SK-N-SH (cell line): ENCODE measurements at regions not wholly inside any gene's neighbourhood (a gene's known extent, or its start where the extent isn't known, plus 50 kb on each side); places are given as distances from the start of the nearest gene placed in this dataset.
A peak's percentile ranks its signal among the peaks of the same experiment; 100 is the strongest.

Source experiments
- CTCF ChIA-PET: fragments of 300-600, 350-600 bp; formaldehyde crosslinking; extraction: SDS; loops from one replicate; lab custom pipeline; 2021; lab: Yijun Ruan, JAX
- POLR2A ChIA-PET: fragments of 350-600 bp; sonication (Branson Sonifier 250); formaldehyde crosslinking; extraction: SDS; loops from one replicate; lab custom pipeline; 2020; ENCODE audit warnings: antibody characterized with exemption, inconsistent platforms; lab: Yijun Ruan, JAX
- DNase-seq: peaks from one replicate; pipeline ENCODE4 v3.0.0; 2012
- H2AFZ ChIP-seq: fragments of 200-600 bp; sonication (generic); 2 replicates; pipeline ENCODE4 v1.8.1; 2016; ENCODE audit warnings: antibody characterized with exemption, mild to moderate bottlenecking, low read depth
- H3F3A ChIP-seq: fragments of 200-600 bp; sonication (generic); replicated peaks from 2 replicates; pipeline ENCODE3; 2016; ENCODE audit warnings: antibody characterized with exemption, mild to moderate bottlenecking; ENCODE audit not compliant: insufficient read depth
- H3K27ac ChIP-seq, 2 experiments: fragments of 200-500 bp in 1 of 2; fragments of 200-600 bp in 1 of 2; sonication (Bioruptor generic) in 1 of 2; sonication (generic), shearing (Covaris generic) in 1 of 2; 2 replicates each; pipeline versions ENCODE4 v1.5.1 to v1.6.1; 2014 to 2016; ENCODE audit warnings: low read depth in 2 of 2, inconsistent platforms in 1 of 2, low read length in 1 of 2, mild to moderate bottlenecking in 1 of 2, mixed read lengths in 1 of 2
- H3K27me3 ChIP-seq: fragments of 200-600 bp; sonication (generic), shearing (Covaris generic); 2 replicates; pipeline ENCODE4 v1.6.1; 2016; ENCODE audit warnings: mixed run types; ENCODE audit not compliant: insufficient read depth
- H3K36me3 ChIP-seq, 2 experiments: fragments of 200-500 bp in 1 of 2; fragments of 200-600 bp in 1 of 2; sonication (Bioruptor generic) in 1 of 2; sonication (generic) in 1 of 2; replicated peaks in 1 of 2; 2 replicates each; pipeline versions ENCODE3 to v1.5.1; 2014 to 2016; ENCODE audit warnings: low read length in 1 of 2, mild to moderate bottlenecking in 1 of 2; ENCODE audit not compliant: insufficient read depth in 2 of 2, control insufficient read depth in 1 of 2
- H3K4me1 ChIP-seq, 2 experiments: fragments of 200-500 bp in 1 of 2; fragments of 200-600 bp in 1 of 2; sonication (Bioruptor generic) in 1 of 2; sonication (generic), shearing (Covaris generic) in 1 of 2; 2 replicates each; pipeline versions ENCODE4 v1.5.1 to v1.6.1; 2014 to 2016; ENCODE audit warnings: low read depth in 1 of 2, low read length in 1 of 2, mixed run types in 1 of 2; ENCODE audit not compliant: insufficient read depth in 2 of 2, control insufficient read depth in 1 of 2
- H3K4me2 ChIP-seq: fragments of 200-600 bp; sonication (generic), shearing (Covaris generic); 2 replicates; pipeline ENCODE4 v1.6.1; 2017; ENCODE audit warnings: mixed run types
- H3K4me3 ChIP-seq, 2 experiments: fragments of 200-500 bp in 1 of 2; fragments of 200-600 bp in 1 of 2; sonication (Bioruptor generic) in 1 of 2; sonication (generic), shearing (Covaris generic) in 1 of 2; 2 replicates each; pipeline versions ENCODE4 v1.5.1 to v1.8.1; 2014 to 2016; ENCODE audit warnings: low read depth in 2 of 2, inconsistent platforms in 1 of 2, low read length in 1 of 2, mild to moderate bottlenecking in 1 of 2, mixed read lengths in 1 of 2, moderate library complexity in 1 of 2
- H3K79me2 ChIP-seq: fragments of 200-600 bp; sonication (generic); 2 replicates; pipeline ENCODE4 v1.8.1; 2017; ENCODE audit warnings: mild to moderate bottlenecking; ENCODE audit not compliant: insufficient read depth
- H3K9ac ChIP-seq: fragments of 200-600 bp; sonication (generic); 2 replicates; pipeline ENCODE4 v1.6.1; 2017; ENCODE audit warnings: mixed run types
- H3K9me2 ChIP-seq: fragments of 200-600 bp; sonication (generic); 2 replicates; pipeline ENCODE4 v1.6.1; 2017; ENCODE audit warnings: mixed run types
- H3K9me3 ChIP-seq: fragments of 200-600 bp; sonication (generic); 2 replicates; pipeline ENCODE4 v1.6.1; 2017; ENCODE audit warnings: mixed run types, mild to moderate bottlenecking, moderate library complexity
- H4K20me1 ChIP-seq: fragments of 200-600 bp; sonication (generic); 2 replicates; pipeline ENCODE4 v1.6.1; 2017; ENCODE audit warnings: mild to moderate bottlenecking, mixed run types; ENCODE audit not compliant: insufficient read depth
- CHD2 ChIP-seq: fragments of 150-350 bp; IDR thresholded peaks from 2 replicates; pipeline ENCODE4 v1.6.1; 2018; ENCODE audit warnings: low read length; ENCODE audit not compliant: partially characterized antibody
- ELF1 ChIP-seq: IDR thresholded peaks from 2 replicates; pipeline ENCODE4 v1.4.0; 2012
- EZH2phosphoT487 ChIP-seq: fragments of 200-600 bp; sonication (generic); IDR thresholded peaks from 2 replicates; pipeline ENCODE4 v1.6.1; 2017; ENCODE audit warnings: low read depth, mixed run types, mild to moderate bottlenecking, antibody characterized with exemption, moderate library complexity, borderline replicate concordance
- FOSL2 ChIP-seq: IDR thresholded peaks from 2 replicates; pipeline ENCODE4 v1.4.0; 2012; ENCODE audit warnings: low read depth, mild to moderate bottlenecking, moderate library complexity, borderline replicate concordance
- FOXM1 ChIP-seq: IDR thresholded peaks from 2 replicates; pipeline ENCODE4 v1.4.0; 2012; ENCODE audit warnings: low read depth, mild to moderate bottlenecking
- GABPA ChIP-seq: IDR thresholded peaks from 2 replicates; pipeline ENCODE4 v1.4.0; 2012; ENCODE audit warnings: low read depth, mild to moderate bottlenecking
- GATA2 ChIP-seq: sonication (generic); formaldehyde crosslinking; IDR thresholded peaks from 2 replicates; pipeline ENCODE4 v1.5.0; 2020; ENCODE audit warnings: mild to moderate bottlenecking, missing genetic modification reagents
- MXI1 ChIP-seq: IDR thresholded peaks from 2 replicates; pipeline ENCODE4 v1.6.1; 2012; ENCODE audit warnings: mild to moderate bottlenecking, low read depth, low read length, improper control_type of control experiment
- NFIC ChIP-seq: IDR thresholded peaks from 2 replicates; pipeline ENCODE4 v1.4.0; 2012; ENCODE audit warnings: borderline replicate concordance
- NRF1 ChIP-seq: IDR thresholded peaks from 2 replicates; pipeline ENCODE4 v1.6.1; 2012; ENCODE audit warnings: low read depth, mild to moderate bottlenecking, low read length
- POLR2AphosphoS5 ChIP-seq: IDR thresholded peaks from 2 replicates; pipeline ENCODE4 v1.6.1; 2012; ENCODE audit warnings: low read depth, low read length
- RXRA ChIP-seq: IDR thresholded peaks from 2 replicates; pipeline ENCODE4 v1.4.0; 2012; ENCODE audit warnings: low read depth, mild to moderate bottlenecking, borderline replicate concordance
- SIN3A ChIP-seq: IDR thresholded peaks from 2 replicates; pipeline ENCODE4 v1.6.1; 2012; ENCODE audit warnings: low read depth, mild to moderate bottlenecking, low read length, moderate library complexity, borderline replicate concordance
- TCF12 ChIP-seq: IDR thresholded peaks from 2 replicates; pipeline ENCODE4 v1.4.0; 2012
- WGBS: methylation state at CpG from one replicate; pipeline ENCODE4 v1.1.6; 2017; ENCODE audit warnings: low lambda C conversion rate; 5-methylcytosine and 5-hydroxymethylcytosine counted together
- TF ChIP-seq, protein P1 (sequence below): fragments of 150-350 bp; IDR thresholded peaks from 2 replicates; pipeline ENCODE4 v1.6.1; 2017; ENCODE audit warnings: antibody characterized with exemption, low read length, low read depth, borderline replicate concordance

DNA sequence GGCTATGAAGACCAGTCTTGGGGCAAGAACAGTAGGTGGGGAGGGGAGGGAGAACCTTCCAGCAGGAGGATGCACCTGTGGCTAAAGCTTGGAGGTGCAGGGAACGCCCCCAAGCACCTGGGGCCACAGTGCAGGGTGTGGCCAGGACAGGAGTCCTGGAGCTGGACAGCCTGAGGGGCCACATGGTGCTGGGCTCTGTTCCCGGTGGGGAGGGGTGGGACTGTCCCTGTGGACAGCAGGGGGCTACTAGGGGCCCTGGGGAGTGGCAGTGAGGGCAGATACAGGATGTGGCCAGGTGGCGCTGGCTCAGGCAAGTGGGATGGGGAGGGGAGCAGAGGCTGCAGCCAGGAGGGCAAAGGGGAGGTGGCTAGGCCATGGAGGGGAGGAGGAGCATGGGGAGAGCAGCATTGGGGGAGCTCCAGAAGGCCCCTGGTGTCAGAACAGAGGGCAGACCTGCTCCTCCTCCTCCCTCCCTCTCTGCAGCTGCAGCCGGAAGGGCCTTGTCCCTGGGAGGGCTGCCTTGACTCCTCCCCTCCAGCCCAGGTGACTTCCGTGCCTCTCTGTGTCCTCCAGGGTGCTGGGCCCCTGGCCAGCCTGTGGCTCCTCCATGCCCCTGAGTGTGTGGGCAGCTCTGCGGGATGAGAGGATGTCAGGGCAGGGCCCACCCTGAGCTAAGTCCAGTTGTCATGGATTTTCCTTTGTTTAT lies 68.4 kb upstream of the DLK1 start:
- TF ChIP-seq GATA2 (CRISPR knock-in tag) = no peak
- TF ChIP-seq RXRA = no peak
- TF ChIP-seq NRF1 = no peak
- no peak for TF ChIP-seq FOSL2
- no peak for TF ChIP-seq NFIC
- TF ChIP-seq TCF12 = no peak
- TF ChIP-seq MXI1 = no peak
- TF ChIP-seq ELF1 = no peak
- no peak for TF ChIP-seq CHD2
- TF ChIP-seq, protein P1, sequence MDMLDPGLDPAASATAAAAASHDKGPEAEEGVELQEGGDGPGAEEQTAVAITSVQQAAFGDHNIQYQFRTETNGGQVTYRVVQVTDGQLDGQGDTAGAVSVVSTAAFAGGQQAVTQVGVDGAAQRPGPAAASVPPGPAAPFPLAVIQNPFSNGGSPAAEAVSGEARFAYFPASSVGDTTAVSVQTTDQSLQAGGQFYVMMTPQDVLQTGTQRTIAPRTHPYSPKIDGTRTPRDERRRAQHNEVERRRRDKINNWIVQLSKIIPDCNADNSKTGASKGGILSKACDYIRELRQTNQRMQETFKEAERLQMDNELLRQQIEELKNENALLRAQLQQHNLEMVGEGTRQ = no peak
- TF ChIP-seq FOXM1 = no peak
- TF ChIP-seq POLR2AphosphoS5 = no peak
- no peak for TF ChIP-seq SIN3A
- Histone ChIP-seq H3K27ac (peak overlapping the region in 1 of 2 experiments; percentile 63; a peak in 1 of 4 replicates), H3K27me3 (no peaks in the 10 kb centered on the region)

DNA sequence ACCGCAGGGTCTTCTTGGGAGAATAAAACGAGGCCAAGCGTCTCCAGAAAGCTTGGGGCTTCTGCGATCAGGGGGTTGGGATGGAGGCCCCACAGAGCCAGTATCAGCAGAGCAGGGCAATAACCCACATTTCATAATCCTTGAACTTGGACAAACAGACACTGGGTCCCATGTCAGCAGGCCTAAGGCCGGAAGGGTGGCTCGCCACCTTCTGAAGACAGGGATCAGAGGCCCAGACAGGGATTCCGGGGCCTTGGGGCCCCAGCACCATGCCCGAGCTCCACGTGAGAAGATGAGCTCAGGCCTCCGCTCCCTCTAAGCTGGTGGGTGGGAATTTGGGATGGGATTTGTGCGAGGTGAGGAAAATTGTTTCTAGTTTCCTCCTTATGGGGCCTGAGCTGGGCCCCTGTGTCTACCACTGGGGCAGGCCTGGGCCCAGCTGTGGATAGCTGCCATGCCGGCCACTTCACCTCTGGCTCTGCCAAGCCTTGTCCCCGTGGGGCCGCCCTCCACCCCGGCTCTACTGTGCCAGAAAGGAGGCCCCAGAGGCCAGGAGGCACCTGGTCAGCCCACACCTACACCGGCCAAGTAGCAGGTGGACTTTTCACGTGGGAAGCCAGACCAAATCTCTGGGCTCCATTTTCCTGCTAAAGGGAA lies 67.2 kb upstream of the DLK1 start:
- TF ChIP-seq EZH2phosphoT487 = no peak
- TF ChIP-seq GABPA = no peak
- TF ChIP-seq GATA2 (CRISPR knock-in tag) = no peak
- TF ChIP-seq, all 33 proteins: peak for 0
- ChIA-PET CTCF (interaction anchor here (1.0 to 5.8 kb wide), 7 partner anchors 11 to 969 kb away, joined by 3 to 33 read pairs (median 4); no protein-coding TSS in a partner anchor), POLR2A (interaction anchor here (0.7 to 1.3 kb wide), 3 partner anchors 14 to 242 kb away, joined by 3 to 8 read pairs (median 4); no protein-coding TSS in a partner anchor)
- H3K36me3 ChIP-seq = no peaks in the 10 kb centered on the region
- H3K9ac ChIP-seq = no peak overlapping the region
- H3K4me2 ChIP-seq = no peak overlapping the region
- H3K27ac ChIP-seq = peak overlapping the region in 1 of 2 experiments; percentile 34; a peak in 1 of 4 replicates
- no peaks in the 10 kb centered on the region for H3K9me2 ChIP-seq
- H3K9me3 ChIP-seq = no peaks in the 10 kb centered on the region
- H4K20me1 ChIP-seq = no peaks in the 10 kb centered on the region
- no peak for DNase-seq
- peaks cover 0 to 51% of the 10 kb centered on the region in 2 experiments; a peak in 1 of 4 replicates for H3K4me1 ChIP-seq
- no peaks in the 10 kb centered on the region for H3K27me3 ChIP-seq
- H3K4me3 ChIP-seq = no peak overlapping the region
- H3F3A ChIP-seq = no peaks in the 10 kb centered on the region
- no peaks in the 10 kb centered on the region for H3K79me2 ChIP-seq
- 65% methylated on average over 3 of the region's 17 CpGs for WGBS
- no peak overlapping the region for H2AFZ ChIP-seq

More for the DNA sequence above, 68.4 kb upstream of the DLK1 start:
- Histone ChIP-seq H3K4me3 (no peak overlapping the region), H3K9me3 (no peaks in the 10 kb centered on the region), H4K20me1 (no peaks in the 10 kb centered on the region), H3K36me3 (no peaks in the 10 kb centered on the region), H3K9me2 (no peaks in the 10 kb centered on the region), H3K9ac (no peak overlapping the region), H3K4me1 (peaks cover 0 to 56% of the 10 kb centered on the region in 2 experiments; a peak in 1 of 4 replicates), H3K4me2 (no peak overlapping the region), H2AFZ (no peak overlapping the region), H3F3A (no peaks in the 10 kb centered on the region), H3K79me2 (no peaks in the 10 kb centered on the region)
- ChIA-PET POLR2A (interaction anchor here (0.9 to 1.3 kb wide), 2 partner anchors 15 to 90 kb away, joined by 3 to 8 read pairs; no protein-coding TSS in a partner anchor), CTCF (interaction anchor here (0.9 to 5.8 kb wide), 15 partner anchors 10 to 970 kb away, joined by 3 to 33 read pairs (median 4); no protein-coding TSS in a partner anchor)
- WGBS = 65% methylated on average over 4 of the region's 6 CpGs
- DNase-seq = no peak
